Gastroesophageal sphincter (tissue), 4 donors: ENCODE measurements at regions not wholly inside any gene's neighbourhood (a gene's known extent, or its start where the extent isn't known, plus 50 kb on each side); places are given as distances from the start of the nearest gene placed in this dataset.

Source experiments
- ATAC-seq: fragments of 150-250 bp; one replicate; pipeline ENCODE4 v1.9.1; 2016; ENCODE audit warnings: mild to moderate bottlenecking, moderate library complexity
- H3K27ac ChIP-seq, 4 donors: fragments of 200-600 bp; sonication (generic) in 3 of 4; 1 replicate in 3 of 4; 2 replicates in 1 of 4; pipeline ENCODE4 v1.5.1; 2016 to 2019
- H3K27me3 ChIP-seq: fragments of 200-600 bp; sonication (generic); one replicate; pipeline ENCODE4 v1.5.1; 2019
- H3K36me3 ChIP-seq, 2 donors: fragments of 200-600 bp; sonication (generic); one replicate each; pipeline ENCODE4 v1.5.1; 2019; ENCODE audit warnings: control low read depth in 1 of 2
- H3K4me1 ChIP-seq, 3 donors: fragments of 200-600 bp; sonication (generic); 1 replicate in 2 of 3; 2 replicates in 1 of 3; pipeline ENCODE4 v1.5.1; 2016 to 2019; ENCODE audit warnings: control low read depth in 2 of 3
- H3K4me3 ChIP-seq, 2 donors: fragments of 200-600 bp; sonication (generic); one replicate each; pipeline ENCODE4 v1.5.1; 2019; ENCODE audit warnings: mild to moderate bottlenecking in 1 of 2, moderate library complexity in 1 of 2
- H3K9me3 ChIP-seq, 3 donors: fragments of 200-600 bp; sonication (generic); one replicate each; pipeline ENCODE4 v1.5.1; 2017 to 2019; ENCODE audit warnings: control low read depth in 2 of 3
- EP300 ChIP-seq: sonication (generic); formaldehyde crosslinking; IDR thresholded peaks from one replicate; pipeline ENCODE4 v1.6.1; 2017; ENCODE audit warnings: antibody characterized with exemption, mild to moderate bottlenecking
- POLR2A ChIP-seq, 2 donors: fragments of 450-650 bp; IDR thresholded peaks; one replicate each; pipeline ENCODE4 v1.6.1; 2017; ENCODE audit warnings: antibody characterized with exemption in 2 of 2, mild to moderate bottlenecking in 2 of 2, moderate library complexity in 1 of 2
- POLR2AphosphoS5 ChIP-seq: sonication (generic); formaldehyde crosslinking; IDR thresholded peaks from one replicate; pipeline ENCODE4 v1.6.1; 2017; ENCODE audit warnings: antibody characterized with exemption
- WGBS, 2 donors: methylation state at CpG; one replicate each; pipeline ENCODE4 v1.1.5; 2018; ENCODE audit warnings: low coverage in 1 of 2; 5-methylcytosine and 5-hydroxymethylcytosine counted together
- TF ChIP-seq, protein P1 (sequence below), 4 experiments: fragments of 200-600 bp in 2 of 4; fragments of 450-650 bp in 2 of 4; sonication (generic) in 1 of 4; IDR thresholded peaks; one replicate each; pipeline ENCODE4 v1.5.1; 2017 to 2019; ENCODE audit warnings: antibody characterized with exemption in 4 of 4, mild to moderate bottlenecking in 2 of 4, moderate library complexity in 2 of 4

DNA sequence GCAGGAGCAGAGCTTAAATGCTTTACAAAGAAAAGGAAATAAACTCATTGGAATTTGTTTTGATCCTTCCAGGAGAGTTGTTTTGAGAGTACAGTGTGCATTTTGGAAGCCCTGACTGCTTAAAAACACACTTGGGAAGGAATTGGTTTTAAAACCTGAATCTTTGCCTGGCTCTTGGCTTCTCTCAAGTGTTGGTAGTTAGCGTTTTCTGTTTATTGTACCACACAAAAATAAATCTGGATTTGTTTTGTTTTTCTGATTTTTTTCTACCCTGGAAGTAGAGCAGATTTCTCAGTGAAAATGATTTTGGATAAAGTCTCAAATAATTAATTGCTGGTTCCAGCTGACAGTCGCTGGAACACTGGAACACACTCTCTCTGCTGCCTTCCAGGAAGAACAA is 90.6 kb downstream of the CHST2 start:
- H3K27me3 ChIP-seq = no peaks in the 10 kb centered on the region
- no peaks in the 10 kb centered on the region for H3K36me3 ChIP-seq
- H3K27ac ChIP-seq = no peak overlapping the region
- no peak for TF ChIP-seq POLR2AphosphoS5
- TF ChIP-seq, protein P1, sequence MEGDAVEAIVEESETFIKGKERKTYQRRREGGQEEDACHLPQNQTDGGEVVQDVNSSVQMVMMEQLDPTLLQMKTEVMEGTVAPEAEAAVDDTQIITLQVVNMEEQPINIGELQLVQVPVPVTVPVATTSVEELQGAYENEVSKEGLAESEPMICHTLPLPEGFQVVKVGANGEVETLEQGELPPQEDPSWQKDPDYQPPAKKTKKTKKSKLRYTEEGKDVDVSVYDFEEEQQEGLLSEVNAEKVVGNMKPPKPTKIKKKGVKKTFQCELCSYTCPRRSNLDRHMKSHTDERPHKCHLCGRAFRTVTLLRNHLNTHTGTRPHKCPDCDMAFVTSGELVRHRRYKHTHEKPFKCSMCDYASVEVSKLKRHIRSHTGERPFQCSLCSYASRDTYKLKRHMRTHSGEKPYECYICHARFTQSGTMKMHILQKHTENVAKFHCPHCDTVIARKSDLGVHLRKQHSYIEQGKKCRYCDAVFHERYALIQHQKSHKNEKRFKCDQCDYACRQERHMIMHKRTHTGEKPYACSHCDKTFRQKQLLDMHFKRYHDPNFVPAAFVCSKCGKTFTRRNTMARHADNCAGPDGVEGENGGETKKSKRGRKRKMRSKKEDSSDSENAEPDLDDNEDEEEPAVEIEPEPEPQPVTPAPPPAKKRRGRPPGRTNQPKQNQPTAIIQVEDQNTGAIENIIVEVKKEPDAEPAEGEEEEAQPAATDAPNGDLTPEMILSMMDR (IDR thresholded peaks at IDR 0.05) = no peak
- no peak for TF ChIP-seq POLR2A (IDR thresholded peaks at IDR 0.05)
- no peak for TF ChIP-seq EP300
- 50 to 70% methylated on average over 1 to 2 of the region's 2 CpGs for WGBS, 2 donors
- H3K9me3 ChIP-seq = no peaks in the 10 kb centered on the region
- ATAC-seq = no peak
- H3K4me3 ChIP-seq = no peak overlapping the region
- H3K4me1 ChIP-seq = no peaks in the 10 kb centered on the region

DNA sequence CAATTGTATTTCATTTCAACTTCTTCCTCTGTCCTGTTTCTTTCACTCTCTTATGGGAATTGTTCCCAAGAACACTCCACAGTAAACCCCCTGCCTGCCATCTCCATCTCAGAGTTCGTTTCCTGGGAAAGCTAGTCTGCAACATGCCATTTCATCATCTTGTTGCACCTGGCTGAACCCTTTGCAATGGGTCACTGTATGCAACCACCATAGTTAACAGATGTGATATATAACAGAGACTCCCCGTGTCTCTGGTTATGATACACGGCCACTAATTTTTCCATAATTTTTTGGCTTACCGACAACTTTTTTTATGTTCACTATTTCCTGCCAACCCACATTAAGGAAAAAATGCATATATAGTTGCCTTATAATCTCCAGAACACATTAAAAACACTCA is 95.5 kb downstream of the CHST2 start:
- no peak overlapping the region for H3K4me3 ChIP-seq
- 67 to 79% methylated on average over 4 of the region's 4 CpGs for WGBS, 2 donors
- ATAC-seq = no peak

More for the DNA sequence above, 95.5 kb downstream of the CHST2 start:
- no peak overlapping the region for H3K27ac ChIP-seq
- TF ChIP-seq POLR2AphosphoS5 = no peak
- H3K27me3 ChIP-seq = no peaks in the 10 kb centered on the region
- H3K9me3 ChIP-seq = no peaks in the 10 kb centered on the region
- H3K36me3 ChIP-seq = no peaks in the 10 kb centered on the region
- no peaks in the 10 kb centered on the region for H3K4me1 ChIP-seq
